ENCODE measurements at regions not wholly inside any gene's neighbourhood (a gene's known extent, or its start where the extent isn't known, plus 50 kb on each side); places are given as distances from the start of the nearest gene placed in this dataset.
A peak's percentile ranks its signal among the peaks of the same experiment; 100 is the strongest.

DNA sequence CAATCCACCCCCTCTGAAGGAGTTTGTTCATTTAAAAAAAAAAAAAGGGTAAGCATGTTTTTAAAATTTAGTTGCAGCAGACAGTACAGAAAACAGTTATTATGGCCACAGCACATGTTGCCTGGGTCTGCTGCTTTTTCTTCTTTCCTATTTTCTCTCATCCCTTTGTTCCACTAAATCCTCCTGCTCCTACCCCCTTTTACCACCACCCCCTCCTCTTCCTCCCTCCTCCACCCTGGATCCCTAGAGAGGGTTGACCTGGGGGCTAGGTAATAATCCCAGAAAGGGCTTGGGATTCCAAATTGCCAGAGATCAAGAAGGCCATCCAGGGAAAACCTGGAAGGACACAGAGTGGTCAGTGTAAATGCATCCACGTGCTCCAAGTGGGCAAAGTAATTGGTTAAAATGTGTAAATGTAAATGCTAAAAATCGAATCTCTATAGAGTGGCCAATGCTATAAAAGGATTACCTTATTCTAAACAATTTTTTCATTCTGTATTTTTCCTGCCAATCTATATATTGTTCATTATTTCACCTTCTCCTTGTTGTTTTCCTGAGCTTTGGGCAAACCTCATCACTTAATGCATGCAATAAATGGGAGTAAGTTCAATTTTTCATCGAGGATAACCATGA, 89.0 kb upstream of the PIK3CG start:
- no peak for DNase-seq (ENCODE audit: low read depth in 3 of 3)

DNA sequence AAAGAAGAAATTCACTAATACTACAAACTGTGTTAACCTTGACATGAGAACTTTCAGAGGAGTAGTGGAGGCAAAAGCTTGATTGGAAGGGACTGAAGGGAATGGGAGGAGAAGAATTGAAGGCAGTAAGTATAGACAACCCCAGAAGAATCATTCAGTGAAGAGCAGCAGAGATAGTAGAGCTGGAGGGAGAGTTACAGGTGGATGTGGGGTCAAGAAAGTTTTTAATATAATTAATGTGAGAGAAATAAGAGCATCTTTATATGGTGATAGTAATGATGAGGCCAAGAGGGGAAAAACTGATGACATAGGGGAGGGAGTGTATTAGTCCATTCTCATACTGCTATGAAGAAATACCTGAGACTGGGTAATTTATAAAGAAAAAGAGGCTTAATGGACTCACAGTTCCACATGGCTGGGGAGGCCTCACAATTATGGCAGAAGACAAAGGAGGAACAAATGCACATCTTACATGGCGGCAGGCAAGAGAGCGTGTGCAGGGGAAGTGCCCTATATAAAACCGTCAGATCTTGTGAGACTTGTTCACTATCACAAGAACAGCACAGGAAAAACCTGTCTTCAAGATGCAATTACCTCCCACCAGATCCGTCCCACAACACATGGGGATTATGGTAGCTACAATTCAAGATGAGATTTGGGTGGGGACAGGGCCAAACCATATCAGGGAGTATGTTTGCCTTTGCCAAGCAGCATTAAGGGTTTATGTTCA, 88.3 kb upstream of the PIK3CG start:
- no peak for DNase-seq (ENCODE audit: low read depth in 3 of 3)

DNA sequence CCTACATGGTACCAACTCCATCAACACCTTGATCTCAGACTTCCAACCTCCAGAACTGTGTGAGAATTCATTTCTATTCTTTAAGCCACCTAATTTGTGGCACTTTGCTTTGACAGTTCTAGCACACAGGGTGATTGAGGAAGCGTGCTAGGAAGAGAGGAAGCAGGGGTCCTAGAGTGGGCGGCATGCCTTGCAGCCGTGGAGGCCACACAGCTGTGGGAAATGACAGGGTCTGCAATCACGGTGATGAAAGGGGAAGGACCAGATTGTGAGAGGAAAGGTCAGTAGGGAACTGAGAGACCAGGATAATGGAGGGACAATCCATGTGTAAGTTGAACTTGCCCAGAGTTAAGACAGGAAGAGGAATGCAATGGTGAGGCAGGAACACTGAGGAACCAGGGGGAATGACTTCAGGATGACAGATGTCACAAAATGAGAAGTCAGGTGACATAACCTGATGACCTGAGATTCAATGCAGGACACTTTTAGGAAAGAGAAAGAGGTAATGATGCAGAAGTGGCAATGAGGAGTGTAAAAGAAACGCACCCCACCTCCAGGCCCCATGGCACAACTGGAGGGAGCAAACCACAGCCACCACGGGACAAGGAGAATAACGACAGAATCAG, 87.3 kb upstream of the PIK3CG start:
- no peak for DNase-seq (ENCODE audit: low read depth in 3 of 3)

GRCh38 chr7:106778656-106779250, 86.3 kb upstream of the PIK3CG start:
- DNase-seq (ENCODE audit: low read depth in 3 of 3): no peak

- DNase-seq (ENCODE audit: low read depth in 3 of 3): no peak
These were observed 85.2 kb upstream of the PIK3CG start for GRCh38 chr7:106779877-106780276.

DNA sequence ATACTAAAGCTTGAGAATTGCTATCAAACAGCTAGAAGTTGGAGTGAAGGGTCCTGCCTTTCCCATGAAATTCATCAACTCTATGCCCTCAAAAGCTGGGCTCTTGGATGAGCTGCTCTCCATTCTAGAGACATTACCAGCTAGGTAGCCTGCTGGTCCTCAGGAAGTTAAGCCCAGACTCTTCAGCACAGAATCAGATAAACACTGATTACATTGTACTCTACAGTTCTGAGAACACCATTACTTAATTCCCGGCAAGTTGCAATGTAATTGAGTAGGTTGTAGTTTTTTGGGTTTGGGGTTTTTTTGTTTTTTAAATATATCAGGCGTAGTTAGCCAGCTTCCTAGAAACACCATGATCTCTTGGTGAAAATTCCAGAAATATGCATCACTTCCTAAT, 84.1 kb upstream of the PIK3CG start:
- DNase-seq (ENCODE audit: low read depth in 3 of 3): no peak

DNA sequence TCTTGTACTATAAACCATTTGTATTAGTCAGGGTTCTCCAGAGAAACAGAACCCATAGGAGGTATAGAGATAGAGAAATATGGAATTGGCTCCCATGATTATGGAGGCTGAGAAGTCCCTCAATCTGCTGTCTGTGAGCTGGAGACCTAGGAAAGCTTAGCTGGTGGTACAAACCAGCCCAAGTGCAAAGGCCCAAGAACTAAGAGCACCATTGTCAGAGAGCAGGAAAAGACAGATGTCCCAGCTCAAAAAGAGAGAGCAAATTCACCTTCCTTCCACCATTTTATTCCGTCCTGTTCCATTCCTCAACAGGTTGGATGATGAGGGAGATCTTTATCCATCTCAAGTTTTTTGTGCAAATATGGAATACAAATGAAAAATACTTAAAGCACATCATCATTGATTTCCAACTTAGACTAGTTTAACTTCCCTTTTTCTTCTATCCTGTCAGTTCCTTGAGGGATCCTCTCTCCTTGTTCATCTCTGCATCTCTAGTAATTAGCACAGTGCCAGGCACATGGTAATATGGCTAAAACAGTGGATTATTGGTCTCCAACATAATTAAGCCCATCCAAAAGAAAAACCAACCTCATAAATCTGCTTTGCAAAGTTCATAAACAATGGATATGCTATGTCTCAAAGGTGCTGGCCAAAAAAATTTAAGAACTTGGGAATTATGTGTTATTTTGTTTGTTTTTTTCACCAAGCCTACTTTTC, 83.1 kb upstream of the PIK3CG start:
- DNase-seq (ENCODE audit: low read depth in 3 of 3): no peak

DNA sequence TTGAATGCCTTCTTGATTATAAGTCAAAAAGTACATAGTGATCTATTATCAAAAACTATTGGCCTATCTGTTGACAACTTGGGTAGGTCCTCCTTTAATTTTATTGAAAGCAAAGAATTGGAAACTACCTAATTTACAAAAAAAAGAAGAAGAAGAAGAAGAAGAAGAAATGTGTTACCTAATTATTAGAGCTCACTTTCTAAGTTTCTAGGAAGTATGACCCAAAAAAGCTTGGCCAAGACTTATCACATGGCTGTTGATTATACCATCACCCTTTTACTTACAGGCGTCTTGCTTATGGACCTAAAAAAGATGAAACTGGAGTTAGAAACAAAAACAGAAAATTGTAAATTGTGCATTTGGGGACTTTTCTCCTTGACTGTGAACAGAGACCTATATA, 81.8 kb upstream of the PIK3CG start:
- DNase-seq (ENCODE audit: low read depth in 3 of 3): no peak

- no peak for DNase-seq (ENCODE audit: low read depth in 3 of 3)
These were observed 76.4 kb upstream of the PIK3CG start for GRCh38 chr7:106788637-106789036.

DNA sequence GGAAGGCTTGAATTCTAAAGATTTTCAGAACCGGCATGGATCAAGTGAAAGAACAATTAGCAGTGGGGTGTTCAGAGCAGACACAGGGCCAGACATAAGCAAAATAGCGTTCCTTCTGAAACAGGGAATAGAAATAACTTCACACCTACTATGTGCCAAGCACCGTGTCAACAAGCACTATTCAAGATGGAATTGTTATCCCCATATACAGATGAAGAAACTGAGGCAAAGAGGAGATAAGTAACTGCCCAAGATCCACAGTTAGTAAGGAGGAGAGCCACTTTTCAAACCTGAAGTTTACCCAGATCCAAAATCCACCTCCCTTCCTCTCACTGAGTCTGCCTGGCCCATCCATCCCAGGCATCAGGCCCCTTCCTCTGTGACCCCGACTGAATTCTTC, 73.6 kb upstream of the PIK3CG start:
- no peak for DNase-seq (ENCODE audit: low read depth in 3 of 3)

DNA sequence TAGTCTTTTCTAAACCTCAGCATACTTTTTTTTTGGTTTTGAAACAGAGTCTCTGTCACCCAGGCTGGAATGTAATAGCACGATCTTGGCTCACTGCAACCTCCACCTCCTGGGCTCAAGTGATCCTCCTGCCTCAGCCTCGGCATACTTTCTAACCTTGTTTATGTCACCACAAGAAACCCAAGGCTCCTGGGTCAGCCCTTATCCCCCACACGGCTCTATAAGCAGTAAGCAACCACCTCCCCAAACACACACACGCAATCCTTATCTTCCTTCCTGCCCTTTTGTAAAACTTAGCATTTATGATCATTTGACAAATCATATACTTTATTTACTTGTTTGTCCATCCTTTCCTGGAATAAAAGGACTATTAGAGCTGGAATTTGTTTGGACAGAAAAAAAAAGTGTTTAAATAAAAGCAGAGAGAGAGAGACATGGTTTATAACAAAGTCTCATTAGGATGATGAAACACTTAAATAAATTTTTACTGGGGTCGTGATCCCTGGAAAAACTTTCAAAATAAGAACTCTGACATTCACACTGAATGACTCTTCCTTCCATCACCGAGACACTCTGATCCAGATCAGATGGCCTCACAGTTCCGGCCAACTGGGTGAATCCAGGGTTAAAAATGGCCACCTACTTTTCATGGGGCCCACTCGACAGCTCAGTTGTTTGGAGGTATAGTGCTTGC, 72.7 kb upstream of the PIK3CG start:
- DNase-seq (ENCODE audit: low read depth in 3 of 3): no peak

DNA sequence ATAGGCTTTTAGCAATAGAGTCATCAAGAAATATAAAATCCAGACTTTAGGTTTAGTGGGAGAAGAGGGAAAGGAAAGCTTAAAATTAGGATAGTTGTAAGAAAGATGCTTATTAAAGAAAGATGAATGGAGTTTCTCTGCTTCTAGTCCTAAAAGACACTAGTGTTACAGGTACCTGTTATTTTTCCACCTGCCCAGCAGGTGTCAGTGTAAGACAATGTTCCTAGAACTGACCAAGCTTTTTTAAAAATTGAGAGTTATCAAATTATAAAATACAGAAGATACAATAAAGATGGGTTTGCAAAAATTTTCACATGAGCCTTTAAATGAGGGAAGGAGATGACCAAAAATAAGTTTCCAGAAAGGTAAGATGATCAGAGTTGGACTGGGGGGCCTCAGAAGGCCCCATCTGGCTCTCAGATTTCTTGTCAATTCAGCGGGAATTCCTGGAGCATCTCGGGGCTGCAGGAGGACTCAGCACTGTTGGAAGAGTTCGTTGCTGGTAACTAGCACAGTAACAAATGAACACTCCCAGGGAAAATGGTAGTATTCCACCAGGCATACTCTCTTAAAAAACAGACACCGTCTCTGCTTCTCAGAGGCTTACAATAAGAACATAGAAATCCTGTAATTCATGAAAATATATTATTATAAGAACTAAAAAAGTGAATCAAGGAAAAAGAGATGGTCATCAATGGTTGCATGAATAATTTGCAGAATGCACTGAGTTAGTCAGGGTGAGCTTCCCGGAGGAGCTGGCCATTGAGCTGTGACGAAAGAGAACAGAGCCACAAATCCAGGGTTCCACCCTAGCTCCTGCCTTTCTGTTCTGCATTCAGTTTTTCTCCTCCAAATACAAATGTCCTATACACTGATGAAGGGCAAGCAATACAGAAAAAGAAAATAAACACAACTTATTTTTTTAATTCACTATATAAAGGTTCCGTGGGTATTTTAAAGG, 71.8 kb upstream of the PIK3CG start:
- peak in 1 of 3 experiments; percentile 31 for DNase-seq (ENCODE audit: low read depth in 3 of 3)

DNA sequence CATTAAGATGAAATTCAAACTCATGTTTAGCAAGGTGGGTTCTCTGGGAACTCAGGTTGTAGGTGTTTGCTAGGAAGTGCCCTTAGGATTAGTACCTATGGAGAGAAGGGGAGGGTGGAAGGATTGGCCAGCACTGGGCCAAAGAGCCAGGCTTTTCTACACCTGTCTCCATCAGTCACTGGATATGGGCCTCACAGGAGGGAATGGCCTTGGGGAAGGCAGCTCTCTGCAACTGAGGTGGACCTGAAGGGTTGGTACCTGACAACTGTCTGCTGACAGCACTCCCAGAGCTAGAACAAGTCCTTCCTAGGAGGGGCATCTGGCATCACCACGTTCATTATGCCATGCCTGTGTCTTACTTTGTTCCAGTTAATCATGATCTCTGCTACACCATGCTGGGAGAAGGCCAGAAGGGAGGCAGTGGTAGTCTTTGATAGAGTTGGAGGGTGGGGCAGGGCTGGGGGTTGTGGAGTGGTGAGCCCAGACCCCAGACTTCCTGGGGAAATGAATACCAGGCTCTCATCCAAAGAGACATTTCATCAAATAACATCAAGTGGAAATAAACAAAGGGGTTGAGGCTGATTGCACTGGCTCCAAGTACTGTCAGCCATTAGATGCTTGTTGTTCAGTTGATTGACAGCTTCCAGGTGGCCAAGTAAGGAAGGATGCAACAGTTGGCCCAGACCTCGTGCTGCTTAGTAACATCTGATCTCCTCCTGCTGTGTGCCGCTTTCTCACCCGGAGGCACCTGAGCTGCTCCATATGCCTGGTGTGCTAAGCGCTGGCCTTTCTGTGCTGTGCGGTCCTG, 70.6 kb upstream of the PIK3CG start:
- no peak for DNase-seq (ENCODE audit: low read depth in 3 of 3)

- no peak for DNase-seq (ENCODE audit: low read depth in 3 of 3)
These were observed 69.8 kb upstream of the PIK3CG start for GRCh38 chr7:106795084-106795876.

DNA sequence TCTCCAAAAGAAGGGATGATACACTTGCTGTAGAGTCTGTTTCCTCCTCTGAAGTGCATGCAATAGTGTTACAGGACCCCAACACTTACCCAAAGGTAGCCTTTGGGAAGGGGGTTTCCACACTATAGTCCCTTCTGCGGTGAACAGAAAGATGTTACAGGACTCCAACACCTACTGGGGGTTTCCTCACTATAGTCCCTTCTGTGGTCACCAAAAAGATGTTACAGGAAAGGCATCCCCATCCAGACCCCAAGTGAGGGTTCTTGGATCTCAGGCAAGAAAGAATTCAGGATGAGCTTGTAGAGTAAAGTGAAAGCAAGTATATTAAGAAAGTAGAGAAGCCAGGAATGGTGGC, 69.2 kb upstream of the PIK3CG start:
- no peak for DNase-seq (ENCODE audit: low read depth in 3 of 3)

GRCh38 chr7:106797937-106798336, 67.1 kb upstream of the PIK3CG start:
- no peak for DNase-seq (ENCODE audit: low read depth in 3 of 3)

- DNase-seq (ENCODE audit: low read depth in 3 of 3): no peak
These were observed 62.5 kb upstream of the PIK3CG start for GRCh38 chr7:106802589-106802988.

DNA sequence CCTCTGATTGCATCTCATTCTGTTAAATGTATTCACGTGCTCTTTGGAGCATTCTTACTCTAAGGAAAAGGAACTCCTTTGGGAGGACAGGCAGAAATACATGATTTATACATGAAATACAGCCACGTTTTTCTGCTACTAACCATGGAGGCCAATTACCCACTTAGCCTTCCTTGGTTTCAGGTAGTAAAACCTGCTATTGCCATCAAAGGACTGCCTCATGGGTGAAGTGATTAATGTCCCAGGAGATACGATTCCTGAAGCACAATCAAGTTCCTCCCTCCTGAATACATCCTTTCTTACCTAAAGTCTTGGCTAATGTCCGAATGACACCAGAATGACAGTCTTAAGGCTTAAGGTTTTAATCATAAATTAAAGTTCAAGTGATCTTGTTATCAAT, 58.5 kb upstream of the PIK3CG start:
- DNase-seq (ENCODE audit: low read depth in 3 of 3): no peak

- no peak for DNase-seq (ENCODE audit: low read depth in 3 of 3)
These were observed 57.6 kb upstream of the PIK3CG start for GRCh38 chr7:106807474-106807873.

Data from stimulated activated CD4-positive, alpha-beta T cell treated with anti-CD3 and anti-CD28 coated beads, TNF-alpha, amount 100 ng/mL, for 24 hours (primary cell).